GM23248 (cell line): ENCODE measurements at regions not wholly inside any gene's neighbourhood (a gene's known extent, or its start where the extent isn't known, plus 50 kb on each side); places are given as distances from the start of the nearest gene placed in this dataset.

ENCODE experiments used
- EZH2 ChIP-seq: fragments of 200-600 bp; sonication (generic); IDR thresholded peaks from 2 replicates; pipeline ENCODE4 v1.6.1; 2018; ENCODE audit warnings: antibody characterized with exemption, mild to moderate bottlenecking; ENCODE audit not compliant: insufficient read depth, poor library complexity, severe bottlenecking
- EZH2phosphoT487 ChIP-seq: fragments of 200-600 bp; sonication (generic); IDR thresholded peaks from 2 replicates; pipeline ENCODE4 v1.6.1; 2018; ENCODE audit warnings: antibody characterized with exemption, moderate library complexity, mild to moderate bottlenecking, low read depth; ENCODE audit not compliant: insufficient read depth

DNA sequence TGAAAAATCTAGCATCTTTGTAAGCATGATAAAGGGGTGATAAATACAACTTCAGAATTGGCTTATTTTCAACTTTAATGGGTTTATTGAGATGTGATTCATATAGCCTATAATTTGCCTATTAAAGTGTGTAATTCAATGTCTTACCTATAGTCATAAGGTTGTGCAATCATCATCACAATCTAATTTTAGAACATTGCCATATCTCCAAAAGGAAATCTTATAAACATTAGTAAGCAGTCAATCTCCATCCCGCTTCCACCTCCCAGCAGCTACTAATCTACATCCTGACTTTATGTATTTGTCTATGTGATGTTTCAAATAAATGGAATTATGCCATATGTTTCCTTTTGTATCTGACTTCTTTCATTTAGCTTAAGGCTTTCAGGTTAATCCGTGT is 145.2 kb upstream of the KLHL1 start:
- TF ChIP-seq EZH2 (no peak), EZH2phosphoT487 (no peak)
